Neural cell (in vitro differentiated cells): ENCODE measurements at regions not wholly inside any gene's neighbourhood (a gene's known extent, or its start where the extent isn't known, plus 50 kb on each side); places are given as distances from the start of the nearest gene placed in this dataset.

Experiments
- CTCF ChIP-seq: fragments of 450-650 bp; IDR thresholded peaks from 2 replicates; pipeline ENCODE4 v1.5.1; 2014; ENCODE audit warnings: antibody characterized with exemption, mild to moderate bottlenecking, moderate library complexity; ENCODE audit not compliant: poor library complexity, severe bottlenecking
- EP300 ChIP-seq: fragments of 450-650 bp; conservative IDR thresholded peaks from 2 replicates; pipeline ENCODE4 v1.6.1; 2014; ENCODE audit warnings: antibody characterized with exemption, mild to moderate bottlenecking, moderate library complexity; ENCODE audit not compliant: poor library complexity, severe bottlenecking
- POLR2AphosphoS5 ChIP-seq: IDR thresholded peaks from 2 replicates; pipeline ENCODE4 v1.6.1; 2012
- RAD21 ChIP-seq: fragments of 450-650 bp; conservative IDR thresholded peaks from 2 replicates; pipeline ENCODE4 v1.6.1; 2014; ENCODE audit warnings: antibody characterized with exemption, mild to moderate bottlenecking, moderate library complexity

- TF ChIP-seq CTCF (no peak), RAD21 (no peak), POLR2AphosphoS5 (no peak), EP300 (no peak)
Observed at GRCh38 chr4:91973479-91974153, 330.1 kb upstream of the GRID2 start.
